HEK293 (cell line): ENCODE measurements at regions not wholly inside any gene's neighbourhood (a gene's known extent, or its start where the extent isn't known, plus 50 kb on each side); places are given as distances from the start of the nearest gene placed in this dataset.

ENCODE experiments used
- CTCF ChIA-PET: fragments of 350-600 bp; formaldehyde crosslinking; extraction: SDS; loops from one replicate; lab custom pipeline; 2021; ENCODE audit warnings: antibody characterized with exemption; lab: Yijun Ruan, JAX
- POLR2A ChIA-PET: fragments of 300-600 bp; formaldehyde crosslinking; extraction: SDS; loops from one replicate; lab custom pipeline; 2020; ENCODE audit warnings: antibody characterized with exemption, inconsistent platforms; lab: Yijun Ruan, JAX
- H3K27ac ChIP-seq: fragments of 200-500 bp; sonication (Bioruptor generic); 2 replicates; pipeline ENCODE4 v1.5.1; 2014; ENCODE audit warnings: low read depth, low read length, control low read depth, inconsistent platforms; ENCODE audit errors: extremely low read depth
- H3K36me3 ChIP-seq, 2 experiments: fragments of 200-500 bp in 1 of 2; sonication (Bioruptor generic) in 1 of 2; 1 replicate in 1 of 2; 2 replicates in 1 of 2; pipeline ENCODE4 v1.5.1; 2014 to 2017; ENCODE audit warnings: inconsistent platforms in 2 of 2, low read length in 2 of 2; ENCODE audit not compliant: control insufficient read depth in 2 of 2, insufficient read depth in 1 of 2
- H3K4me1 ChIP-seq: fragments of 200-500 bp; sonication (Bioruptor generic); 2 replicates; pipeline ENCODE4 v1.5.1; 2014; ENCODE audit warnings: mild to moderate bottlenecking, low read length, inconsistent platforms; ENCODE audit not compliant: control insufficient read depth, insufficient read depth
- H3K4me3 ChIP-seq: 2 replicates; pipeline ENCODE4 v1.5.1; 2011; ENCODE audit warnings: low read depth, mild to moderate bottlenecking, control low read depth, low read length, moderate library complexity
- H3K9me3 ChIP-seq: fragments of 200-500 bp; sonication (Bioruptor generic); 2 replicates; pipeline ENCODE4 v1.5.1; 2014; ENCODE audit warnings: low read depth, low read length, inconsistent platforms; ENCODE audit not compliant: control insufficient read depth, insufficient read depth
- HOXD13 ChIP-seq: sonication (generic); formaldehyde crosslinking; IDR thresholded peaks from 2 replicates; pipeline ENCODE4 v1.8.0; 2022; ENCODE audit warnings: missing genetic modification reagents, borderline replicate concordance
- KLF10 ChIP-seq: fragments of 450-650 bp; IDR thresholded peaks from 2 replicates; pipeline ENCODE4 v1.5.1; 2018; ENCODE audit warnings: missing biosample characterization, mild to moderate bottlenecking, missing genetic modification characterization
- MYNN ChIP-seq: fragments of 450-650 bp; formaldehyde crosslinking; IDR thresholded peaks from 2 replicates; pipeline ENCODE4 v1.5.1; 2016; ENCODE audit warnings: missing biosample characterization, missing genetic modification characterization, borderline replicate concordance
- SETDB1 ChIP-seq: IDR thresholded peaks from one replicate; pipeline ENCODE4 v1.6.1; 2017; ENCODE audit warnings: mild to moderate bottlenecking, low read length, moderate library complexity, mixed read lengths; ENCODE audit not compliant: insufficient read length
- SP7 ChIP-seq: fragments of 450-650 bp; formaldehyde crosslinking; IDR thresholded peaks from 2 replicates; pipeline ENCODE4 v1.5.1; 2016; ENCODE audit warnings: missing biosample characterization, missing genetic modification characterization
- ZFP41 ChIP-seq: fragments of 450-650 bp; formaldehyde crosslinking; IDR thresholded peaks from 2 replicates; pipeline ENCODE4 v1.5.1; 2016; ENCODE audit warnings: missing biosample characterization, missing genetic modification characterization, borderline replicate concordance
- ZNF184 ChIP-seq: fragments of 450-650 bp; IDR thresholded peaks from 2 replicates; pipeline ENCODE4 v1.5.1; 2018; ENCODE audit warnings: missing biosample characterization, mild to moderate bottlenecking, missing genetic modification characterization
- ZNF19 ChIP-seq: fragments of 450-650 bp; formaldehyde crosslinking; IDR thresholded peaks from 2 replicates; pipeline ENCODE4; 2016; ENCODE audit warnings: missing biosample characterization, missing genetic modification characterization, low read depth
- ZNF302 ChIP-seq: fragments of 450-650 bp; formaldehyde crosslinking; IDR thresholded peaks from 2 replicates; pipeline ENCODE4 v1.5.1; 2016; ENCODE audit warnings: missing biosample characterization, missing genetic modification characterization, low read depth
- ZNF324 ChIP-seq: fragments of 450-650 bp; formaldehyde crosslinking; IDR thresholded peaks from 2 replicates; pipeline ENCODE4 v1.5.1; 2016; ENCODE audit warnings: missing biosample characterization, missing genetic modification characterization
- ZNF404 ChIP-seq: fragments of 450-650 bp; formaldehyde crosslinking; IDR thresholded peaks from 2 replicates; pipeline ENCODE4 v1.5.1; 2017; ENCODE audit warnings: missing biosample characterization, missing genetic modification characterization
- ZNF792 ChIP-seq: fragments of 450-650 bp; formaldehyde crosslinking; IDR thresholded peaks from 2 replicates; pipeline ENCODE4 v1.5.1; 2016; ENCODE audit warnings: missing biosample characterization, missing genetic modification characterization
- ZNF843 ChIP-seq: fragments of 450-650 bp; formaldehyde crosslinking; IDR thresholded peaks from 2 replicates; pipeline ENCODE4 v1.5.1; 2016; ENCODE audit warnings: missing biosample characterization, missing genetic modification characterization
- ZSCAN23 ChIP-seq: fragments of 450-650 bp; formaldehyde crosslinking; IDR thresholded peaks from 2 replicates; pipeline ENCODE4 v1.5.1; 2016; ENCODE audit warnings: missing biosample characterization, missing genetic modification characterization
- TF ChIP-seq, protein P1 (sequence below): sonication (generic); formaldehyde crosslinking; IDR thresholded peaks from 2 replicates; pipeline ENCODE4 v1.8.1; 2022; ENCODE audit warnings: mild to moderate bottlenecking, moderate library complexity, missing genetic modification reagents
- TF ChIP-seq, protein P2 (sequence below): fragments of 450-650 bp; formaldehyde crosslinking; IDR thresholded peaks from 2 replicates; pipeline ENCODE4 v1.5.0; 2017; ENCODE audit warnings: missing biosample characterization, missing genetic modification characterization, borderline replicate concordance
- TF ChIP-seq, protein P3 (sequence below): fragments of 450-650 bp; IDR thresholded peaks from 2 replicates; pipeline ENCODE4 v1.5.1; 2018; ENCODE audit warnings: missing biosample characterization, missing genetic modification characterization

DNA sequence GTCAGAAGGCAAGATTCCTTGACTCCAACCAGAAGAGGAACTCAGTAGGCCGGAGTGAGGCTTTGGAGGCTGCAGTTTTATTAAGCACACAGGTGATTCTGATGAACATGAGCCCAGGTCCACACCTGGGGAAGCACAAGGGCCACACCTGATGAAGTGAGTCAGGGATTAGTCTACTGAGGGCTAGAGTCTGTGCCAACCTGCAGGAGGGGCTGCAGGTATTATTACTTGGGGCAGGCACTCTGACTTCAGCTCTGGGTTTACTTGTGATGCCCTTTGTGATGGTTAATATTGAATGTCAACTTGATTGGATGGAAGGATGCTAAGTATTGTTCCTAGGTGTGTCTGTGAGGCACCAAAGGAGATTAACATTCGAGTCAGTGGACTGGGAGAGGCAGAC is 75.2 kb upstream of the ZCCHC2 start (continued):
- TF ChIP-seq, protein P1, sequence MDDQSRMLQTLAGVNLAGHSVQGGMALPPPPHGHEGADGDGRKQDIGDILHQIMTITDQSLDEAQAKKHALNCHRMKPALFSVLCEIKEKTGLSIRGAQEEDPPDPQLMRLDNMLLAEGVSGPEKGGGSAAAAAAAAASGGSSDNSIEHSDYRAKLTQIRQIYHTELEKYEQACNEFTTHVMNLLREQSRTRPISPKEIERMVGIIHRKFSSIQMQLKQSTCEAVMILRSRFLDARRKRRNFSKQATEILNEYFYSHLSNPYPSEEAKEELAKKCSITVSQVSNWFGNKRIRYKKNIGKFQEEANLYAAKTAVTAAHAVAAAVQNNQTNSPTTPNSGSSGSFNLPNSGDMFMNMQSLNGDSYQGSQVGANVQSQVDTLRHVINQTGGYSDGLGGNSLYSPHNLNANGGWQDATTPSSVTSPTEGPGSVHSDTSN (CRISPR knock-in tag), result no peak
- TF ChIP-seq ZFP41 (tag by site-specific recombination) (no peak), ZNF792 (tag by site-specific recombination) (no peak)

DNA sequence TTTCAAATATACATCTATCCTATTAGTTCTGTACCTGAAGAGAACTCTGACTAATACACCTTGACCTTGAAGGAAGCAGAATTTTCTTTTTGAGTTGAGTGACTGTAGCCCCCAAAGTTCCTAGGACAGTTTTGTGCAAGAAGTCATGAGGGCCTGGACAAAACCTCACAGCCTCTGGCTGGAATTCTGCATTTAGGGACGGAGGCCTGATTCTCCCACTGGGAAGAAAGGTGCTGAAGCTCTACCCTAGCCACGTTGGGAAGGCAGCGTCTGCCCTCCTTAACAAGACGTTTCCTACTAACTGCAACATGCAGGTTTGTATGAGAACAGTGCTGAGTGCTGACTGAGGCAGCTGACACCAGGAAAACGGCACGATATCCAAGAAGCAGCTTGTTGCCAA is 74.4 kb upstream of the ZCCHC2 start:
- Histone ChIP-seq H3K4me3 (no peak overlapping the region), H3K36me3 (no peaks in the 10 kb centered on the region), H3K9me3 (no peaks in the 10 kb centered on the region), H3K4me1 (peaks cover 18% of the 10 kb centered on the region)
- CTCF ChIA-PET, result interaction anchor here (1.2 kb wide), 1 partner anchor 23 kb away, joined by 3 read pairs; no protein-coding TSS in a partner anchor
- TF ChIP-seq ZNF302 (0 out of 2 replicates have a peak, but pooled peaks have one; percentile 44), ZNF324 (tag by site-specific recombination) (no peak)
- TF ChIP-seq, all 188 proteins: peak for 1
- POLR2A ChIA-PET, result no interaction called here
- no peak overlapping the region for H3K27ac ChIP-seq

DNA sequence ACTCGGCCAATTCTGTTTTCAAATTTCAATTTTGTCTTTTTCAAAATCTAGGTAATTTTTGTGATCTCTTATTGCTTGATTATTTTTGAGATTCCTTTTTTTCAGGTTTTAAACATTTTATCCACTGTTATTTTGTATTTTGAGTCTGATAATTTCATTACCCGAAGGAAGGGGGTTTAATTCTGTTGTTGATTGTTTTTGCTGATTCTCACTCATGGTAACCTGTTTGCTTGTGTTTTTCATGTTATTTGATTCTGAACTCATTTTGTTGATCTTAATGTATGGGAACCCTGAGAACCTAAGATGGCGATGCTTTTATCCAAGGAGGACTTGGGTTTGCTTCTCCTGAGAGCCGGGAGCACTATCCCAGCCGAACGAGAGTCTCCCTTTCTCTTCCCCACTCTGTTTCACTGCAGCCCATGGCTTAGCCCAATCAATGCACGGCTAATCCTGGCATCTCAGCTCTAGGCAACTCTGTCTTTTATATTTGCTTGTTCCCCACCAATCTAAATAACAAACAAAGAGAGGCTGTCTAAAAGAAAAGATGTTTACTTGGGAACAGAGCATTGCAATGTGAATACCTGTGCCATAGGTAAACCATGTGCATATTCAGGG is 73.2 kb upstream of the ZCCHC2 start:
- peaks cover 18% of the 10 kb centered on the region for H3K4me1 ChIP-seq
- no peaks in the 10 kb centered on the region for H3K9me3 ChIP-seq
- no peaks in the 10 kb centered on the region for H3K36me3 ChIP-seq
- no peak overlapping the region for H3K4me3 ChIP-seq
- CTCF ChIA-PET, result no interaction called here
- TF ChIP-seq ZNF404 (tag by site-specific recombination), result no peak
- no peak for TF ChIP-seq ZNF184 (tag by site-specific recombination)
- no peak for TF ChIP-seq SP7 (tag by site-specific recombination)
- no peak for TF ChIP-seq ZNF19 (tag by site-specific recombination)
- TF ChIP-seq KLF10 (tag by site-specific recombination), result no peak
- TF ChIP-seq ZNF843 (tag by site-specific recombination), result no peak
- TF ChIP-seq, protein P2, sequence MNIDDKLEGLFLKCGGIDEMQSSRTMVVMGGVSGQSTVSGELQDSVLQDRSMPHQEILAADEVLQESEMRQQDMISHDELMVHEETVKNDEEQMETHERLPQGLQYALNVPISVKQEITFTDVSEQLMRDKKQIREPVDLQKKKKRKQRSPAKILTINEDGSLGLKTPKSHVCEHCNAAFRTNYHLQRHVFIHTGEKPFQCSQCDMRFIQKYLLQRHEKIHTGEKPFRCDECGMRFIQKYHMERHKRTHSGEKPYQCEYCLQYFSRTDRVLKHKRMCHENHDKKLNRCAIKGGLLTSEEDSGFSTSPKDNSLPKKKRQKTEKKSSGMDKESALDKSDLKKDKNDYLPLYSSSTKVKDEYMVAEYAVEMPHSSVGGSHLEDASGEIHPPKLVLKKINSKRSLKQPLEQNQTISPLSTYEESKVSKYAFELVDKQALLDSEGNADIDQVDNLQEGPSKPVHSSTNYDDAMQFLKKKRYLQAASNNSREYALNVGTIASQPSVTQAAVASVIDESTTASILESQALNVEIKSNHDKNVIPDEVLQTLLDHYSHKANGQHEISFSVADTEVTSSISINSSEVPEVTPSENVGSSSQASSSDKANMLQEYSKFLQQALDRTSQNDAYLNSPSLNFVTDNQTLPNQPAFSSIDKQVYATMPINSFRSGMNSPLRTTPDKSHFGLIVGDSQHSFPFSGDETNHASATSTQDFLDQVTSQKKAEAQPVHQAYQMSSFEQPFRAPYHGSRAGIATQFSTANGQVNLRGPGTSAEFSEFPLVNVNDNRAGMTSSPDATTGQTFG (tag by site-specific recombination), result no peak
- no peak for TF ChIP-seq ZSCAN23 (tag by site-specific recombination)
- TF ChIP-seq HOXD13 (CRISPR knock-in tag), result no peak
- no peak for TF ChIP-seq SETDB1
- no peak for TF ChIP-seq MYNN
- TF ChIP-seq, protein P3, sequence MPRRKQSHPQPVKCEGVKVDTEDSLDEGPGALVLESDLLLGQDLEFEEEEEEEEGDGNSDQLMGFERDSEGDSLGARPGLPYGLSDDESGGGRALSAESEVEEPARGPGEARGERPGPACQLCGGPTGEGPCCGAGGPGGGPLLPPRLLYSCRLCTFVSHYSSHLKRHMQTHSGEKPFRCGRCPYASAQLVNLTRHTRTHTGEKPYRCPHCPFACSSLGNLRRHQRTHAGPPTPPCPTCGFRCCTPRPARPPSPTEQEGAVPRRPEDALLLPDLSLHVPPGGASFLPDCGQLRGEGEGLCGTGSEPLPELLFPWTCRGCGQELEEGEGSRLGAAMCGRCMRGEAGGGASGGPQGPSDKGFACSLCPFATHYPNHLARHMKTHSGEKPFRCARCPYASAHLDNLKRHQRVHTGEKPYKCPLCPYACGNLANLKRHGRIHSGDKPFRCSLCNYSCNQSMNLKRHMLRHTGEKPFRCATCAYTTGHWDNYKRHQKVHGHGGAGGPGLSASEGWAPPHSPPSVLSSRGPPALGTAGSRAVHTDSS (tag by site-specific recombination), result no peak
- no peak overlapping the region for H3K27ac ChIP-seq
- POLR2A ChIA-PET, result no interaction called here
